ENCODE measurements at regions not wholly inside any gene's neighbourhood (a gene's known extent, or its start where the extent isn't known, plus 50 kb on each side); places are given as distances from the start of the nearest gene placed in this dataset.

- no peak for TF ChIP-seq POLR2AphosphoS5 (IDR thresholded peaks at IDR 0.05; ENCODE audit: low read depth, low read length)
- TF ChIP-seq TAF1 (IDR thresholded peaks at IDR 0.05; ENCODE audit: borderline replicate concordance, insufficient read depth, low read length), result no peak
- no peak for TF ChIP-seq REST (IDR thresholded peaks at IDR 0.05; ENCODE audit: insufficient read depth in 1 of 2, low read depth in 2 of 2, low read length in 2 of 2)
- no peak for TF ChIP-seq SIN3A (IDR thresholded peaks at IDR 0.05; ENCODE audit: borderline replicate concordance, insufficient read depth, low read length)
- no peak for TF ChIP-seq FOXP2 (optimal IDR thresholded peaks at IDR 0.05; ENCODE audit: borderline replicate concordance, extremely low read depth, extremely low read length, insufficient read depth)
These were observed 162.5 kb upstream of the MYCN start for GRCh38 chr2:15777795-15778371.

- TF ChIP-seq POLR2AphosphoS5 (IDR thresholded peaks at IDR 0.05; ENCODE audit: low read depth, low read length), result no peak
- no peak for TF ChIP-seq REST (IDR thresholded peaks at IDR 0.05; ENCODE audit: insufficient read depth in 1 of 2, low read depth in 2 of 2, low read length in 2 of 2)
- no peak for TF ChIP-seq SIN3A (IDR thresholded peaks at IDR 0.05; ENCODE audit: borderline replicate concordance, insufficient read depth, low read length)
- TF ChIP-seq FOXP2 (optimal IDR thresholded peaks at IDR 0.05; ENCODE audit: borderline replicate concordance, extremely low read depth, extremely low read length, insufficient read depth), result no peak
- TF ChIP-seq TAF1 (IDR thresholded peaks at IDR 0.05; ENCODE audit: borderline replicate concordance, insufficient read depth, low read length), result no peak
These were observed 161.7 kb upstream of the MYCN start for GRCh38 chr2:15778529-15779219.

GRCh38 chr2:15779381-15780041 lies 160.8 kb upstream of the MYCN start:
- TF ChIP-seq POLR2AphosphoS5 (IDR thresholded peaks at IDR 0.05; ENCODE audit: low read depth, low read length) (no peak), REST (IDR thresholded peaks at IDR 0.05; ENCODE audit: insufficient read depth in 1 of 2, low read depth in 2 of 2, low read length in 2 of 2) (no peak)

GRCh38 chr2:15780234-15780633 lies 160.1 kb upstream of the MYCN start:
- TF ChIP-seq POLR2AphosphoS5 (IDR thresholded peaks at IDR 0.05; ENCODE audit: low read depth, low read length), result no peak
- TF ChIP-seq TAF1 (IDR thresholded peaks at IDR 0.05; ENCODE audit: borderline replicate concordance, insufficient read depth, low read length), result no peak
- TF ChIP-seq SIN3A (IDR thresholded peaks at IDR 0.05; ENCODE audit: borderline replicate concordance, insufficient read depth, low read length), result no peak
- TF ChIP-seq REST (IDR thresholded peaks at IDR 0.05; ENCODE audit: insufficient read depth in 1 of 2, low read depth in 2 of 2, low read length in 2 of 2), result no peak
- TF ChIP-seq FOXP2 (optimal IDR thresholded peaks at IDR 0.05; ENCODE audit: borderline replicate concordance, extremely low read depth, extremely low read length, insufficient read depth), result no peak
